ENCODE measurements at regions not wholly inside any gene's neighbourhood (a gene's known extent, or its start where the extent isn't known, plus 50 kb on each side); places are given as distances from the start of the nearest gene placed in this dataset.

DNA sequence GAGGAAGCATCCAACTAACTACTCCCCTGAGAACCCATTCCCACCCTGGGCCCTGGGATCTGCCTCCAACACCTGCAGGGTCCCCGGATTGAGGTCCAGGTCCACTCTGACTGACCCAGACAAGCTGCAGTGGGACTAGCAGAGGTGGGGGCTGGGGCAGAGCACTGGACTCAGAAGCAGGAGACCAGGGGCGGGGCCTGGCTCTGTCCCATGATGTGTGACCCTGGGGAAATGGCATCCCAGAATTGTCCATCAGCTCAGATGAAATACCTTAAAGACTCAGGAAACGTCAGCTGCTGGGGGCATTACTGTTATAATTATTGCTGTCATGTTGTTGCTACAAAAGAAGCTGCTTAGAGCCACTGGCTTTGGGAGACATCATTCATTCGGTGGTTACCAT lies 202.4 kb downstream of the C9orf50 start:
- TF ChIP-seq ZNF660 (tag by site-specific recombination; IDR thresholded peaks at IDR 0.05), result no peak
- no peak for TF ChIP-seq TCF7L2 (IDR thresholded peaks at IDR 0.05; ENCODE audit: borderline replicate concordance, low read depth, low read length)
- TF ChIP-seq ZNF555 (tag by site-specific recombination; conservative IDR thresholded peaks at IDR 0.05), result no peak
- TF ChIP-seq CTCF (tag by site-specific recombination; IDR thresholded peaks at IDR 0.05), result no peak
- TF ChIP-seq TRIM28 (IDR thresholded peaks at IDR 0.05; ENCODE audit: borderline replicate concordance, low read length), result no peak
- no peak for TF ChIP-seq ZNF140 (tag by site-specific recombination; IDR thresholded peaks at IDR 0.05)
- no peak for TF ChIP-seq REPIN1 (tag by site-specific recombination; IDR thresholded peaks at IDR 0.05; ENCODE audit: low read depth)
- TF ChIP-seq ZNF398 (tag by site-specific recombination; IDR thresholded peaks at IDR 0.05), result no peak
- TF ChIP-seq ZNF324 (tag by site-specific recombination; IDR thresholded peaks at IDR 0.05), result no peak
